ENCODE measurements at regions not wholly inside any gene's neighbourhood (a gene's known extent, or its start where the extent isn't known, plus 50 kb on each side); places are given as distances from the start of the nearest gene placed in this dataset.

- no peak overlapping the region for H3K27ac ChIP-seq
- no peak overlapping the region for H3K4me3 ChIP-seq
- WGBS, 2 donors = 22 to 27% methylated on average over 2 of the region's 2 CpGs
- TF ChIP-seq, protein P1, sequence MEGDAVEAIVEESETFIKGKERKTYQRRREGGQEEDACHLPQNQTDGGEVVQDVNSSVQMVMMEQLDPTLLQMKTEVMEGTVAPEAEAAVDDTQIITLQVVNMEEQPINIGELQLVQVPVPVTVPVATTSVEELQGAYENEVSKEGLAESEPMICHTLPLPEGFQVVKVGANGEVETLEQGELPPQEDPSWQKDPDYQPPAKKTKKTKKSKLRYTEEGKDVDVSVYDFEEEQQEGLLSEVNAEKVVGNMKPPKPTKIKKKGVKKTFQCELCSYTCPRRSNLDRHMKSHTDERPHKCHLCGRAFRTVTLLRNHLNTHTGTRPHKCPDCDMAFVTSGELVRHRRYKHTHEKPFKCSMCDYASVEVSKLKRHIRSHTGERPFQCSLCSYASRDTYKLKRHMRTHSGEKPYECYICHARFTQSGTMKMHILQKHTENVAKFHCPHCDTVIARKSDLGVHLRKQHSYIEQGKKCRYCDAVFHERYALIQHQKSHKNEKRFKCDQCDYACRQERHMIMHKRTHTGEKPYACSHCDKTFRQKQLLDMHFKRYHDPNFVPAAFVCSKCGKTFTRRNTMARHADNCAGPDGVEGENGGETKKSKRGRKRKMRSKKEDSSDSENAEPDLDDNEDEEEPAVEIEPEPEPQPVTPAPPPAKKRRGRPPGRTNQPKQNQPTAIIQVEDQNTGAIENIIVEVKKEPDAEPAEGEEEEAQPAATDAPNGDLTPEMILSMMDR (IDR thresholded peaks at IDR 0.05) = no peak
- TF ChIP-seq EP300 (IDR thresholded peaks at IDR 0.05) (no peak), POLR2A (IDR thresholded peaks at IDR 0.05) (no peak)
- no peak for DNase-seq (ENCODE audit: low spot score in 2 of 2)
- no peaks in the 10 kb centered on the region for H3K9me3 ChIP-seq
- no peaks in the 10 kb centered on the region for H3K27me3 ChIP-seq
- no peaks in the 10 kb centered on the region for H3K36me3 ChIP-seq
- no peaks in the 10 kb centered on the region for H3K4me1 ChIP-seq
Observed at GRCh38 chr7:46544396-46545008, 623.4 kb upstream of the IGFBP3 start.

- DNase-seq (ENCODE audit: low spot score in 2 of 2) = no peak
- WGBS, 2 donors = 89 to 94% methylated on average over 1 of the region's 1 CpG
- no peak for TF ChIP-seq POLR2A (IDR thresholded peaks at IDR 0.05)
- TF ChIP-seq, protein P1 (IDR thresholded peaks at IDR 0.05) = no peak
- no peak for TF ChIP-seq EP300 (IDR thresholded peaks at IDR 0.05)
- no peaks in the 10 kb centered on the region for H3K4me1 ChIP-seq
- no peaks in the 10 kb centered on the region for H3K36me3 ChIP-seq
- H3K27me3 ChIP-seq = no peaks in the 10 kb centered on the region
- H3K27ac ChIP-seq = no peak overlapping the region
- no peaks in the 10 kb centered on the region for H3K9me3 ChIP-seq
- no peak overlapping the region for H3K4me3 ChIP-seq
Observed at GRCh38 chr7:46542076-46542475, 621.0 kb upstream of the IGFBP3 start.

- no peak for DNase-seq (ENCODE audit: low spot score in 2 of 2)
- Histone ChIP-seq H3K27me3 (no peaks in the 10 kb centered on the region), H3K27ac (no peak overlapping the region), H3K4me3 (no peak overlapping the region), H3K9me3 (no peaks in the 10 kb centered on the region), H3K4me1 (no peaks in the 10 kb centered on the region), H3K36me3 (no peaks in the 10 kb centered on the region)
- WGBS, 2 donors = 86 to 90% methylated on average over 5 of the region's 5 CpGs
- TF ChIP-seq, protein P1 (IDR thresholded peaks at IDR 0.05) = no peak
- TF ChIP-seq POLR2A (IDR thresholded peaks at IDR 0.05) = no peak
- TF ChIP-seq EP300 (IDR thresholded peaks at IDR 0.05) = no peak
Observed at GRCh38 chr7:46539892-46540483, 618.9 kb upstream of the IGFBP3 start.

- Histone ChIP-seq H3K4me1 (no peaks in the 10 kb centered on the region), H3K27me3 (no peaks in the 10 kb centered on the region), H3K36me3 (no peaks in the 10 kb centered on the region), H3K9me3 (no peaks in the 10 kb centered on the region), H3K4me3 (no peak overlapping the region), H3K27ac (no peak overlapping the region)
- 61 to 71% methylated on average over 5 of the region's 5 CpGs for WGBS, 2 donors
- TF ChIP-seq, protein P1 (IDR thresholded peaks at IDR 0.05) = no peak
- TF ChIP-seq EP300 (IDR thresholded peaks at IDR 0.05) (no peak), POLR2A (IDR thresholded peaks at IDR 0.05) (no peak)
- no peak for DNase-seq (ENCODE audit: low spot score in 2 of 2)
Observed at GRCh38 chr7:46537191-46537905, 616.3 kb upstream of the IGFBP3 start.
